Loucy (cell line): ENCODE measurements at regions not wholly inside any gene's neighbourhood (a gene's known extent, or its start where the extent isn't known, plus 50 kb on each side); places are given as distances from the start of the nearest gene placed in this dataset.

Experiments used
- H2AFZ ChIP-seq: fragments of 200-600 bp; sonication (generic); 2 replicates; pipeline ENCODE4 v1.6.0; 2016; ENCODE audit warnings: antibody characterized with exemption, mild to moderate bottlenecking, low read length, moderate library complexity
- H3F3A ChIP-seq: fragments of 200-600 bp; 2 replicates; pipeline ENCODE4 v1.6.0; 2016; ENCODE audit warnings: antibody characterized with exemption, low read depth, mild to moderate bottlenecking
- H3K27me3 ChIP-seq: fragments of 200-600 bp; sonication (generic); 2 replicates; pipeline ENCODE4 v1.6.1; 2014; ENCODE audit warnings: low read length, mild to moderate bottlenecking; ENCODE audit not compliant: insufficient read depth, poor library complexity, severe bottlenecking
- H3K36me3 ChIP-seq: fragments of 200-600 bp; sonication (generic); 2 replicates; pipeline ENCODE4 v1.6.1; 2016; ENCODE audit warnings: low read length; ENCODE audit not compliant: insufficient read depth
- H3K4me1 ChIP-seq: fragments of 200-600 bp; sonication (generic); 2 replicates; pipeline ENCODE4 v1.5.1; 2014; ENCODE audit warnings: low read length, mild to moderate bottlenecking; ENCODE audit not compliant: insufficient read depth, poor library complexity, severe bottlenecking
- H3K4me2 ChIP-seq: fragments of 200-600 bp; sonication (generic); 2 replicates; pipeline ENCODE4 v1.6.0; 2014; ENCODE audit warnings: antibody characterized with exemption, low read length, low read depth, mild to moderate bottlenecking; ENCODE audit not compliant: poor library complexity, severe bottlenecking
- H3K4me3 ChIP-seq: fragments of 200-600 bp; sonication (generic); 2 replicates; pipeline ENCODE4 v1.5.1; 2014; ENCODE audit warnings: low read length, mild to moderate bottlenecking, mixed read lengths; ENCODE audit not compliant: poor library complexity, severe bottlenecking
- H3K79me2 ChIP-seq: fragments of 200-600 bp; sonication (generic); 2 replicates; pipeline ENCODE4 v1.6.1; 2014; ENCODE audit warnings: low read length; ENCODE audit not compliant: insufficient read depth
- H3K9ac ChIP-seq: fragments of 200-600 bp; sonication (generic); 2 replicates; pipeline ENCODE4 v1.6.0; 2014; ENCODE audit warnings: mild to moderate bottlenecking, low read depth, low read length, moderate library complexity; ENCODE audit not compliant: poor library complexity, severe bottlenecking
- H3K9me2 ChIP-seq: fragments of 200-600 bp; sonication (generic); replicated peaks from 2 replicates; pipeline ENCODE4 v1.6.1; 2016; ENCODE audit warnings: low read depth, low read length, mixed read lengths
- H3K9me3 ChIP-seq: fragments of 200-600 bp; sonication (generic); 2 replicates; pipeline ENCODE4 v1.6.1; 2014; ENCODE audit warnings: mild to moderate bottlenecking, antibody characterized with exemption, low read length, low read depth; ENCODE audit not compliant: insufficient read depth
- H4K20me1 ChIP-seq: fragments of 200-600 bp; sonication (generic); 2 replicates; pipeline ENCODE4 v1.6.0; 2014; ENCODE audit warnings: antibody characterized with exemption, low read length, mild to moderate bottlenecking; ENCODE audit not compliant: insufficient read depth, poor library complexity, severe bottlenecking
- EZH2phosphoT487 ChIP-seq: fragments of 200-600 bp; IDR thresholded peaks from 2 replicates; pipeline ENCODE4 v1.6.1; 2018; ENCODE audit warnings: antibody characterized with exemption, mild to moderate bottlenecking, moderate library complexity, borderline replicate concordance
- TF ChIP-seq, protein P1 (sequence below): fragments of 200-600 bp; sonication (generic); conservative IDR thresholded peaks from 2 replicates; pipeline ENCODE4 v1.5.1; 2014; ENCODE audit warnings: mild to moderate bottlenecking, antibody characterized with exemption, low read length

DNA sequence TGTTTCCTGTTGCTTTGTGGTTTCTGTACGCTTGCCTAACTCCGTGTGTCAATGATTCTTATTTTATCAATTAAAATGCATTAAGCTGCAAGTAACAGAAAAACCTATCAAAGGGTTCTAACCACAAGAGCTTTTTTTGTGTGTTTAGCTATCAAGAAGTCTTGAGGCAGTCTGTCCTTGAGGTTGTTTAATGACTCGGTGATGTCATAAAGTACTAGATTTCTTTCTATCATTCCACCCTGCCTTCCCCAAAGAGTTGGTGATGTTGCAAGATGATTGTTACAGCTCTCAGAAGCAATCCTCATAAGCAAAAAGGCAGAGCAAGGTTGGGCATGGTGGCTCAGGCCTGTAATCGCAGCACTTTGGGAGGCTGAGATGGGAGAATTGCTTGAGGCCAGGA lies 51.9 kb upstream of the SPTBN1 start:
- H3K4me2 ChIP-seq: no peak overlapping the region
- H3K27me3 ChIP-seq: peaks cover 84% of the 10 kb centered on the region
- TF ChIP-seq EZH2phosphoT487: 0 out of 2 replicates have a peak, but pooled peaks have one; percentile 6
- TF ChIP-seq, protein P1, sequence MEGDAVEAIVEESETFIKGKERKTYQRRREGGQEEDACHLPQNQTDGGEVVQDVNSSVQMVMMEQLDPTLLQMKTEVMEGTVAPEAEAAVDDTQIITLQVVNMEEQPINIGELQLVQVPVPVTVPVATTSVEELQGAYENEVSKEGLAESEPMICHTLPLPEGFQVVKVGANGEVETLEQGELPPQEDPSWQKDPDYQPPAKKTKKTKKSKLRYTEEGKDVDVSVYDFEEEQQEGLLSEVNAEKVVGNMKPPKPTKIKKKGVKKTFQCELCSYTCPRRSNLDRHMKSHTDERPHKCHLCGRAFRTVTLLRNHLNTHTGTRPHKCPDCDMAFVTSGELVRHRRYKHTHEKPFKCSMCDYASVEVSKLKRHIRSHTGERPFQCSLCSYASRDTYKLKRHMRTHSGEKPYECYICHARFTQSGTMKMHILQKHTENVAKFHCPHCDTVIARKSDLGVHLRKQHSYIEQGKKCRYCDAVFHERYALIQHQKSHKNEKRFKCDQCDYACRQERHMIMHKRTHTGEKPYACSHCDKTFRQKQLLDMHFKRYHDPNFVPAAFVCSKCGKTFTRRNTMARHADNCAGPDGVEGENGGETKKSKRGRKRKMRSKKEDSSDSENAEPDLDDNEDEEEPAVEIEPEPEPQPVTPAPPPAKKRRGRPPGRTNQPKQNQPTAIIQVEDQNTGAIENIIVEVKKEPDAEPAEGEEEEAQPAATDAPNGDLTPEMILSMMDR: no peak
- H3K79me2 ChIP-seq: no peaks in the 10 kb centered on the region
- H3F3A ChIP-seq: no peaks in the 10 kb centered on the region
- H3K4me1 ChIP-seq: peaks cover 3% of the 10 kb centered on the region
- H3K4me3 ChIP-seq: no peak overlapping the region
- no peaks in the 10 kb centered on the region for H3K9me2 ChIP-seq
- H3K9ac ChIP-seq: no peak overlapping the region
- H3K36me3 ChIP-seq: no peaks in the 10 kb centered on the region
- no peaks in the 10 kb centered on the region for H4K20me1 ChIP-seq
- H3K9me3 ChIP-seq: no peaks in the 10 kb centered on the region
- no peak overlapping the region for H2AFZ ChIP-seq

DNA sequence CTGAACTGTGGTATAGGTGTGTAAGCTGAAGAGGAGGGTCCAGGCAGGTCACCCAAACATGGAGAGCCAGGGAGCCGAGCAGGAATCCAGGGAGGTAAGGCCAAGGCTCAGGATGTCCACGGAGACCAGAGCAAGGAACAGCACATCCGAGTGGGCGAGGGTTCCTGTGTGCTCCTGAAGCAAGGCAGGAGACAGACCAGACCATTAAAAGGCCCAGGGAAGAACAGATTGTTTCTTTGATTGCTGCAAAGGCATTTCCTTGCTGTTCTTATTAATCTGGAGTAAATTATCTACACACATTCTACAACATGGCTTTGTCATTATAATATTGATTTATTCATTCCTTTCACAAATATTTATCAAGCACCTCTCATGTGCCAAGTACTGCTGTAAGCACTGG lies 50.1 kb upstream of the SPTBN1 start:
- no peaks in the 10 kb centered on the region for H3K79me2 ChIP-seq
- H3K9me2 ChIP-seq: no peaks in the 10 kb centered on the region
- H3K9me3 ChIP-seq: no peaks in the 10 kb centered on the region
- H3K4me3 ChIP-seq: no peak overlapping the region
- H2AFZ ChIP-seq: no peak overlapping the region
- TF ChIP-seq EZH2phosphoT487: no peak
- TF ChIP-seq, protein P1: no peak
- no peaks in the 10 kb centered on the region for H3F3A ChIP-seq
- no peak overlapping the region for H3K9ac ChIP-seq
- peaks cover 3% of the 10 kb centered on the region for H3K4me1 ChIP-seq
- H3K27me3 ChIP-seq: peaks cover 84% of the 10 kb centered on the region
- H3K36me3 ChIP-seq: no peaks in the 10 kb centered on the region
- H3K4me2 ChIP-seq: no peak overlapping the region
- no peaks in the 10 kb centered on the region for H4K20me1 ChIP-seq
